SHP77 (cell line): ENCODE measurements at regions not wholly inside any gene's neighbourhood (a gene's known extent, or its start where the extent isn't known, plus 50 kb on each side); places are given as distances from the start of the nearest gene placed in this dataset.
A peak's percentile ranks its signal among the peaks of the same experiment; 100 is the strongest.
"Not testable (repeated sequence)": the region's sequence is repeated elsewhere in the genome, so short reads cannot be mapped to it uniquely, and the experiment has no call there.

ENCODE experiments used
- DNase-seq, 2 experiments: peaks; one replicate each; lab custom pipeline; 2025; lab: John Stamatoyannopoulos, UW

DNA sequence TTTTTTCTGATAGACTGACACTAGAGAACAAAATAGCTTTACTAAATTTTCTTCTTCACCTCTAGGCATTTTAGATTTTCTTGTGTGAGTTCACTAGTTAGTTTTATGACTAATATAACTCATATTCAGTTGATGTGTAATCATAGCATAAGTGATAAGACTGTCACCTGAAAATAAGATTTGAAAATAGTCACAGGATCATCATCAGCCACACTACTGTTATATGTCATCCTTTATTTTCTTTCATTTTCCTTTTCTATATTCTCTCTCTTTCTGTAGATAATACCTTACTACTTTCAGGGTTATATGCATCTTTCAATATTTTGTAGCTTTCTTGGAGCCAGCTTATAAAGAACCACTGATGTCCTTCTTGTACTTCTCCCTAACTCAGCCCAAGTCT, 292.6 kb downstream of the TDRD3 start:
- DNase-seq: no peak

DNA sequence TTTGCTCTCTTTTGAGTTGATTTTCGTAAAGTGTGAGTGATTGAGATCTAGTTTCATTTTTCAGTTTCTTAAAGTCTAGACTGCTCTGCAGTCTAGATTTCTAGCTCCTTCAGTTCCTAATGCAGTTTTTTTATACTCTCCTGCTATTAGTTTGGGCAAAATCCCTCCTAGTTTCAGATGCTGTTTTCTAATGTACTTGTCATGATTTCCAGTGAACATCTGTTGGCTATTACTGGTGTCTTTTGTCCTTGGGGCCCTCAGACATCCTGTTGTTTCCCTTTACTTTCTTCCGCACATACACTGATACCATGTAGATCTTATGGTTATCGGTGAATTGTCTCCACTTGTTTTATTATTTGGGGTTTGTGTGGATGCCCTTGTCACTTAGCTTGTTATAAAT, 292.1 kb downstream of the TDRD3 start:
- DNase-seq: no peak

DNA sequence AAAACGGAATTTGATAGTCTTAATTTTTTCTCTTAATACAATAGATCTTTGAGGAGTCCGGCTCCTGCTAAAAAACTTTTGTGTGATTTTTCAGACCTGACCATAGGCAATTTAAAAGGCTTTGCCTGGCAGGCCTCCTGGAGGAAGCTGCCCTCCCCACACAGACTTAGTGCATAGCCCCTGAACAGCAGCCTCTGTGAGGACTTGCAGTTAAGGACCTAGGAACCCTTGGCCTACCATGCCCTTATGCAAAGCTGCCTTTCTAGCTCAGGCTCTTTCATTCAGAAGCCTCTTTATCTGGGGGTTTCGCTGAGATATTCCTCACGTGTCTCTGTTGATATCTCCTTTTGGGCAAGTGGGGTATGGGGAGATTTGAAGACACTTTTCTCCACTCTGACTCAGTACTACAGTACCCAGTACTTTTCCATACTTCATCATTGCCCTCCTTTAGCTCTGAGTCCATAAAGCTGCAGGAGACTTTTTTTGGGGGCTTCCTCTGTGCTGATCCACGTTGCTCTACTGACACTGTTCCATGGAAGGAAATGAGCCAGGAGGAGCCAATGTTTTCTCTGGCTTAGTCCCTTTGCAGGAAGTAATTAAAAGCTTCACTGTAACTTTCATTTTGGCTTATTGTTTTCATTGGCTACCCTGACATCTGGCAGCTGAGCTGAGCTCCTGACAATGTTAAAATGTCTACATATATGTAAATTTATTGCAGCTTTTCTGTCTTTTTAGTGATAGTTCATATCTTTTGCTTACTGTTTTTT, 283.1 kb downstream of the TDRD3 start:
- no peak for DNase-seq

DNA sequence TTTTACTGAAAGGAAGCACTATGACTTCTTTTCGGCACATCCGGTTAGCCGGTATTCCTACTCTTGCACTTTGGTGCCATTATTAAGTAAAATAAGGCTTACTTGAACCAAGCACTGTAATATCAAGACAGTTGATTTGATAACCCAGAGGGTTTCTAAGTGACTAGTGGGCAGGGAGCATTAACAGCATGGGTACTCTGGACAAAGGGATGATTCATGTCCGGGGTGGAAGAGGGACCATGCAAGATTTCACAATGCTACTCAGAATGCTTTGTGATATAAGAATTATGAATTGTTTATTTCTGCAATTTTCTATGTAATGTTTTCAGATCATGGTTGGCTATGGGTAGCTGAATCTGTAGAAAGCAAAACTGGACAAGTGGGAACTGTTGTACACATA, 282.1 kb downstream of the TDRD3 start:
- no peak for DNase-seq

DNA sequence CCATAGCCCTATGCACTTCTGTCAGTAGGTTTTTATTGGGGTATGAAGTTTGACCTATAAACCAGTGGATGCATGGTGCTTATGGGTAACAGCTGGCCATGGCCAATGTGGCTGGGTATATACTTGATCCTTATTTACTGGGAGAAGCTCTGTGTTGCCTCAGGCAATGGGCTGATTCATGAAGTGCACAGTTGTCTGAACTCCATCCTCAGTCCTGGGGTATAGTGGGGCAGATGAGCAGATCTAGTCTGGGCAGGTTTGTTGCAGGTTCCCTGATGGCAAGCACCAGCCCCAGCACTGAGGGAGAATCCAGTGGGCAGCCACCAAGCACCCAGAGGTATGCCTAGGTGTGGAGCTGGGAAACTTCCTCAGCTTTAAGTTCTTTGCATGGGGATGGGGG, 274.4 kb downstream of the TDRD3 start:
- no peak for DNase-seq

DNA sequence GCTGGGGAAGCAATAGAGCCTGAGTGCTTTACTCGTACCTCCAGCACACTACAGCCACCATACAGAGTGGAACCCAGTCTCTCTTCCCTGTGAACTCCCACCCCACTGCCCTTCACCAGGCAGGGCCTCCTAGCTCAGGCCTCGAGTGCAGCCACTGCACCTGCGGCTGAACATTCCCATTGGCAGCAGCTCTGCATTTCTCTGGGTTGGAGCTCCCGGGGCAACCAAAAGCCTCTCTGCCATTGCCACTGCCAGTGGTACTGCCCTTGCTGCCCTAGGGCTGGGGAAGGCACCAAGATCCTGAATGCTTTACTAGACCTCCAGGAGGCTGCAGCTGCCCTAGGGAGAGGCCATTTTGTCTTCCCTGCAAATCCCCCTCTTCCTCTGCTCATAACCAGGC, 266.8 kb downstream of the TDRD3 start:
- no peak for DNase-seq

DNA sequence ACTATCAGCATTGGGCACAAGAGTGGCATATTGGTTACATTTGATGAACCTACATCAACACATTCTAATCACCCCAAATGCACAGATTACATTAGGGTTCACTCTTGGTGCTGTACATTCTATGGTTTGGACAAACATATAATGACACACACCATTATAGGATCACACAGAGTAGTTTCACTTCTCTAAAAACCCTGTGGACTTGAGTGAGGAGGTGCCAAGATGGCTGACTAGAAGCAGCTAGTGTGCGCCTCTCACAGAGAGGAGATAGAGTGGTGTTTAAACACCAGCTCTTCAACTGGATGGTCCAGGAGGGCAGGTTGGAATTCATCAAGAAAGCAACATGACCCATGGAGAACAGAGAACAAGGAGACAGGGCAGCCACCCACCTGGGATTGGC, 265.6 kb downstream of the TDRD3 start:
- DNase-seq: no peak

DNA sequence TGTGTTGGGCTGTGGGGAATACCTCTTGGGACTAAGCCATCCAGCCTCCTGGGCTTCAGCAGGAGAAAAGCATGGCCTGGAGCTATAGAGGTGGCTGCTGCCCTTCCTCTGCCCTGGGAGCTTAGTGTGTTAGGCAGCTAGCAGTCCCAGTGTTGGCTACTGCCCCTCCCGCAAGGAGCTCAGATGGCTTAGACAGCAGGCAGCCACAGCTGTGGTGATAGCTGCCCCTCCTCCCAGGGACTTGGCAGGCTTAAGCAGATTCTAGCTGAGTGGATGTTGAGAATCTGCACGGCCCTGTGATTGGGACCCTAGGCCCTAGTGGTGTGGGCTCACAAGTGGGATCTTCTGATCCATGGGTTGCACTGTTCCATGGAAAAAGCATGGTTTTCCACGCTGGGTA, 264.5 kb downstream of the TDRD3 start:
- no peak for DNase-seq

DNA sequence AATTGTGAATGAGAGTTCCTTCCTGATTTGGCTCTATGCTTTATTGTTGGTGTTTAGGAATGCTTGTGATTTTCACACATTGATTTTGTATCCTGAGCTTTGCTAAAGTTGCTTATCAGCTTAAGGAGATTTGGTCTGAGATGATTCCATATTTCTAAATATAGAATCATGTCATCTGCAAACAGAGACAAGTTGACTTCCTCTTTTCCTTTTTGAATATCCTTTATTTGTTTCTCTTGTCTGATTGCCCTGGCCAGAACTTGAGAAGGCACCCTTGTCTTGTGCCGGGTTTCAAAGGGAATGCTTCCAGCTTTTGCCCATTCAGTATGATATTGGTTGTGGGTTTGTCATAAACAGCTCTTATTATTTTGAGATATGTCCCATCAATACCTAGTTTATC, 260.6 kb downstream of the TDRD3 start:
- not testable (repeated sequence) for DNase-seq

DNA sequence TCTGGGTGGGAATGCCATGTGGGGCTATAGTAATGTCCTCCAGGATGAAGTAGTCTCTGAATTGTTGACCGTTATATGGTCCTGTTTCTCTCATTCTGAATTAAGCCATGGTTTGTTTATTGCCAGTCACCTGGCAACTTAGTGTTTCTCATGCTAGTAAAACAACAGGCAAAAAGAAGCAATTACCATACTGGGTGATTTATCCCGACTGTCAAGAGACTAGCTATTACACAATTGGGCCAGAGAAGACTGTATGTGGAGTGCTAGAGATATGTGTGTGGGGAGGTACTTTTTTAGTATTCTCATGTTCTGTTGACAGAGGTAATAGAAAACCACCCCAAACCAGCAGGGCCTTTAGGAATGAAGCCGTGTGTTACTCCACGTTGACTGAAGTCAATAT, 258.2 kb downstream of the TDRD3 start:
- DNase-seq: no peak

DNA sequence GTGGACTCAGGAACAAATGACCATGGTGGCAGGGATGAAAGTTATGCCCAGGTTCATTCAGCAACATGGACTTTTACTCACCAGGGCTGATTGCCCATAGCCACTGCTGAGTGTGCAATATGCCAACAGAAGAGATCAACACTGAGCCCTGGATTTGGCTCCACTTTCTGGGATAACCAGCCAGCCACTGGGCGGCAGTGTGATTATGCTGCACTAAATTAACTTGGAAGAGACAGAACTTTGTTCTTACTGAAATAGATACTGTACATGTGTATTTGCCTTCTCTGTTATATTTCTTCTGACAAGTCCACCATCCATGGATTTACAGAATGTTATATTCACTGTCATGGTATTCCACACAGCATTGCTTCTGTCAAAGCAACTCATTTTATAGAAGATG, 257.4 kb downstream of the TDRD3 start:
- DNase-seq: peak in 1 of 2 experiments; percentile 18

DNA sequence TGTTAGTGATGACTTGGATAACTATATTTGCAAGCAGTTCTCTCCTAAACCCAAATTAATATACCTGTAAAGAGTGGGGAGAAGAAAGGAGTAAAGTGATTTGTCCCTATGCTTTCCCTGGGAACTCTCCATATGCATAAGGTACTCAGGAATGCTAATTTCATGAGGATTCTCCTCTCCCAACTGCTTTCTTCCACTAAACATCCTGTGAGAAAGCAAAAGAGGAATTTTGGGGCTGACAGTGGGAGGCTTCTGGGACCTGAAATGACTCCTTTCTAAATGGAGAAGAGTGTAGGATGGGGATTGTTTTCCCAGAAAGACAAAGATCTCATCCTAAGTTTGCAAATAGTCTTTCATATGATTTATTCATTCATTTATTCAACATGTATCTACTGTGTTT, 250.5 kb downstream of the TDRD3 start:
- DNase-seq: no peak

DNA sequence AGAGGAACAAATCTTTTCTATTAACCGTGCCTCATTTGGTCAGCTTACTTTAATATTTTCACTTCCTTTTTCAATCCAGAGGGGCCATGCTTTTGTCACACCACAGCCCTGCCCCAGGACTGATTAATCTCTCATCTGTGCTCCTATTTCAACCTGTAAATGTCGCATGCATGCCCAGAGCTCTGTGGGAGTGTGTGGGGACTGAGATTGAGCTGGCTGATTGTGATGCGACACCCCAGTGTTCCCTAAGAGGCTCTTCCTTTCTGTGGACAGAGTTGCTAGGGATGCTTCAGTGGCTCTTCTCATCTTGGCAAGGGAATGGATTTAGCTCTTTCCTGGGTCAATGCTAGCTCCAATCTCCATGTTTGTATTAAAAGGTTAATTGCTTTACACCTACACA, 249.6 kb downstream of the TDRD3 start:
- DNase-seq: no peak

DNA sequence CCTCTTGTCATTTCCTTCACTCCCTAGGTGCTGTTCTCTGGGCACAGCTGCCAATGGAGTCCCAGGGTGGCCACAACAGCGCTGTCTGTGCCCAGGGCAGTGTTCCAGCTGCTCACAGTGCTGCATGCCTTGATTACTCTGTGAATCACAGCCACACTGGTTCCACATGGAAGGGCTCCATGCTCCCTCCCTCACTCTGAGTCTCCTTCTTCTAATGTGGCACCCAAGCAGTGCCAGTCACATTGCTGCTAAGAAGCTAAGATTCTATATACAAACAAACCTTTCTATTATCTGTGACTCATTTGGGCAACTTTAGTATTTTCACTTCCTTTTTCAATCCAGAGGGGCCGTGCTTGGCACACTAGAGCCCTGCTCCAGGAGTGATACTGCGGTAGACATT, 248.7 kb downstream of the TDRD3 start:
- no peak for DNase-seq

DNA sequence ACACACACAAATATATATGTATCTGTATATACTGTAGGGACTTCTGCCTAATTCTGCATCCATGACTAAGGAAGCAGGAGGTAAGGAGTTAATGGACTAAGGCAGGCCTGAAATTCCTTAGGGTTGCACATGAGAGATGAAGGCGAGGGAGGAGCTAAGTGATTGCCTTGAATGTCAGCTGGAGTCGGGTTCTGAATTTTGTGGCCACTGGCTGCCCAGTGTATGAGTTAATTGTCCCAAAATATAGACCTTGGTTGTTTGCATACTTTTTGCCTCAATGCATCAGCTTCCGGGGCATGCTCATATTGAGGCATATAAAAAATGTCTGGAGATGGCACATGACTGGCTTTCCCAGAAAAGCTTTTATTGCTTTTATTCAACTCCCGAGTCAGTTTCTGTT, 245.5 kb downstream of the TDRD3 start:
- DNase-seq: no peak

DNA sequence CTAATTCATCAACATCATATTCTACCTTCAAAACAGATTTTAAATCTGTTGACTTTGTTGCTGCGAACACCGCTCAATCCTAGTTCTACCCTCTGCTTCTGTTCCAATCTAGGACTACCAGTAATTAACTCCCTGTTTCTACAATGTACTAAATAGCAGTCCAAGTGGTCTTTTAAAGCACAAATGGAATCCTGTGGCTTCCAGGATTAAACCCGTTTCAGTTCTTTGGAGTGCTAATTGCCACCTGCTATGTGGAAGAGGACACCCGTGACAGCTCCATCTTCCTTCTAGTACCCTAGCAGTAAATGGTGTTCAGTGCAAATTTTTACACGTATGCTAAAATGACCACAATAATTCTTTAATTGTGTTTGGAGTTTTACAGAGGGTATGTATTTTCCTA, 232.1 kb downstream of the TDRD3 start:
- no peak for DNase-seq

DNA sequence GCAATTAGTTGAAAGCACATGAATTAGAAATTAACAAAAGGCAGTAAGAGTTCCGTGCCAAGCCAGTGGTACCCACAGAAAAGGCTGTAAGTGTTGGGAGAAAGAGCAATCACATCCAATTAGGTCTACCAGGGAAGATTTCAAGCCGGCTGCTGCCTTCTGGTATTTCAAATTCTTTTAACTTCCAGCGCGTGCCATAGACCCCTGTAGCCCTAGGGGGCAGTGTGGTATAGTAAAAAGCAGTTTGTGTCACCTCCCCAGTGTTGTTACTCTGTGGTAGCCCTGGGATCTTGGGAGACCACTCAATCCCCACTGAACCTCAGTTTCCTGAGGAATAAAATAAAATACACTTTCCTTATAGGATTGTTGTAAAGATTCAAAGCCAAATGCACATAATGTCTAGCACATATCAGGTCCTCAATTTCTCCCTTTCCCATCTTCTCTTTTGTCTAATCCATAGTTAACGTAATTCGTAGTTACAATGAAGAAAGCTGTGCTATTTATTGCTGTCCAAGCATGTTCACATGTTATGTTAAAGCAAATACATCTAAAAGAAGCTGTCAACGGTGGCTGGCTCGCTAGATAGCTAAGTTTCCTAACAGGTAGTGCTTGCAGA, 230.2 kb downstream of the TDRD3 start:
- DNase-seq: peak; percentile 9 to 33
